ENCODE measurements at regions not wholly inside any gene's neighbourhood (a gene's known extent, or its start where the extent isn't known, plus 50 kb on each side); places are given as distances from the start of the nearest gene placed in this dataset.

GRCh38 chr2:3035385-3036050 lies 342.1 kb downstream of the EIPR1 start:
- TF ChIP-seq, protein P1, sequence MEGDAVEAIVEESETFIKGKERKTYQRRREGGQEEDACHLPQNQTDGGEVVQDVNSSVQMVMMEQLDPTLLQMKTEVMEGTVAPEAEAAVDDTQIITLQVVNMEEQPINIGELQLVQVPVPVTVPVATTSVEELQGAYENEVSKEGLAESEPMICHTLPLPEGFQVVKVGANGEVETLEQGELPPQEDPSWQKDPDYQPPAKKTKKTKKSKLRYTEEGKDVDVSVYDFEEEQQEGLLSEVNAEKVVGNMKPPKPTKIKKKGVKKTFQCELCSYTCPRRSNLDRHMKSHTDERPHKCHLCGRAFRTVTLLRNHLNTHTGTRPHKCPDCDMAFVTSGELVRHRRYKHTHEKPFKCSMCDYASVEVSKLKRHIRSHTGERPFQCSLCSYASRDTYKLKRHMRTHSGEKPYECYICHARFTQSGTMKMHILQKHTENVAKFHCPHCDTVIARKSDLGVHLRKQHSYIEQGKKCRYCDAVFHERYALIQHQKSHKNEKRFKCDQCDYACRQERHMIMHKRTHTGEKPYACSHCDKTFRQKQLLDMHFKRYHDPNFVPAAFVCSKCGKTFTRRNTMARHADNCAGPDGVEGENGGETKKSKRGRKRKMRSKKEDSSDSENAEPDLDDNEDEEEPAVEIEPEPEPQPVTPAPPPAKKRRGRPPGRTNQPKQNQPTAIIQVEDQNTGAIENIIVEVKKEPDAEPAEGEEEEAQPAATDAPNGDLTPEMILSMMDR (IDR thresholded peaks at IDR 0.05), result no peak
- no peak for TF ChIP-seq POLR2AphosphoS5 (IDR thresholded peaks at IDR 0.05)

All from sigmoid colon (tissue), 4 donors.